H1 (cell line): ENCODE measurements at regions not wholly inside any gene's neighbourhood (a gene's known extent, or its start where the extent isn't known, plus 50 kb on each side); places are given as distances from the start of the nearest gene placed in this dataset.

Source experiments
- CTCF ChIA-PET: fragments of 300-600 bp; sonication (Branson Sonifier 250); formaldehyde crosslinking; loops from one replicate; lab custom pipeline; 2021; ENCODE audit not compliant: partially characterized antibody; lab: Charles Lee
- POLR2A ChIA-PET: fragments of 300-600 bp; sonication (Branson Sonifier 250); formaldehyde crosslinking; loops from one replicate; lab custom pipeline; 2021; ENCODE audit warnings: inconsistent platforms; ENCODE audit not compliant: partially characterized antibody; lab: Charles Lee
- DNase-seq, 2 experiments: peaks; one replicate each; pipeline versions ENCODE4 v3.0.0 to v3.0.0-alpha.2; 2010 to 2022; ENCODE audit warnings: low spot score in 2 of 2, low read depth in 1 of 2, mixed read lengths in 1 of 2
- FAIRE-seq: peaks from 2 replicates; lab custom pipeline; 2011; peaks lifted over from hg19 to GRCh38; lab: Jason Lieb, UNC
- H2AFZ ChIP-seq: 2 replicates; pipeline ENCODE4 v1.8.1; 2012; ENCODE audit warnings: low read length, inconsistent platforms
- H2AK5ac ChIP-seq: 2 replicates; pipeline ENCODE4 v1.6.1; 2013; ENCODE audit warnings: low read depth, low read length
- H2BK120ac ChIP-seq: replicated peaks from 2 replicates; pipeline ENCODE3; 2013; ENCODE audit warnings: low read depth, low read length, inconsistent platforms
- H2BK12ac ChIP-seq: 2 replicates; pipeline ENCODE4 v1.6.1; 2013; ENCODE audit warnings: low read depth, low read length
- H2BK15ac ChIP-seq: 2 replicates; pipeline ENCODE4 v1.6.1; 2013; ENCODE audit warnings: low read length
- H2BK20ac ChIP-seq: 2 replicates; pipeline ENCODE4 v1.6.1; 2013; ENCODE audit warnings: low read length
- H2BK5ac ChIP-seq: 2 replicates; pipeline ENCODE4 v1.6.1; 2013; ENCODE audit warnings: low read depth, low read length
- H3K14ac ChIP-seq: 2 replicates; pipeline ENCODE4 v1.6.1; 2013; ENCODE audit warnings: inconsistent platforms; ENCODE audit not compliant: insufficient read length
- H3K18ac ChIP-seq: 2 replicates; pipeline ENCODE4 v1.6.1; 2013; ENCODE audit warnings: low read length; ENCODE audit errors: extremely low read depth
- H3K23ac ChIP-seq: 2 replicates; pipeline ENCODE4 v1.6.1; 2013; ENCODE audit warnings: inconsistent platforms; ENCODE audit not compliant: insufficient read length
- H3K23me2 ChIP-seq: 2 replicates; pipeline ENCODE4 v1.6.1; 2013; ENCODE audit warnings: low read depth, low read length
- H3K27ac ChIP-seq: 2 replicates; pipeline ENCODE4 v1.6.1; 2011; ENCODE audit warnings: low read depth, low read length, inconsistent platforms
- H3K27me3 ChIP-seq, 4 experiments: replicated peaks in 1 of 4; 1 replicate in 1 of 4; 2 replicates in 3 of 4; pipeline versions ENCODE4 v1.6.1 to v1.8.1; 2011 to 2013; ENCODE audit warnings: low read length in 3 of 4, mild to moderate bottlenecking in 3 of 4, inconsistent platforms in 2 of 4, mixed read lengths in 2 of 4, moderate library complexity in 1 of 4; ENCODE audit not compliant: control insufficient read depth in 3 of 4, insufficient read depth in 3 of 4; ENCODE audit errors: extremely low read depth in 1 of 4
- H3K36me3 ChIP-seq, 4 experiments: 2 replicates each; pipeline versions ENCODE4 v1.6.1 to v1.8.1; 2011 to 2013; ENCODE audit warnings: mild to moderate bottlenecking in 4 of 4, low read length in 3 of 4, moderate library complexity in 2 of 4, control low read depth in 1 of 4, inconsistent platforms in 1 of 4; ENCODE audit not compliant: insufficient read depth in 4 of 4, control insufficient read depth in 2 of 4
- H3K4ac ChIP-seq: replicated peaks from 2 replicates; pipeline ENCODE3; 2013; ENCODE audit warnings: low read length, low read depth, mixed read lengths, inconsistent platforms; ENCODE audit not compliant: insufficient read length
- H3K4me1 ChIP-seq, 4 experiments: replicated peaks in 1 of 4; 1 replicate in 1 of 4; 2 replicates in 3 of 4; pipeline versions ENCODE4 v1.6.1 to v1.8.1; 2011 to 2013; ENCODE audit warnings: low read length in 3 of 4, inconsistent platforms in 2 of 4, mixed read lengths in 1 of 4; ENCODE audit not compliant: insufficient read depth in 4 of 4, control insufficient read depth in 3 of 4
- H3K4me2 ChIP-seq, 2 experiments: 2 replicates each; pipeline versions ENCODE4 v1.6.1 to v1.8.1; 2011 to 2013; ENCODE audit warnings: low read depth in 2 of 2, low read length in 2 of 2, control low read depth in 1 of 2, inconsistent platforms in 1 of 2, mild to moderate bottlenecking in 1 of 2; ENCODE audit not compliant: insufficient read depth in 1 of 2
- H3K4me3 ChIP-seq, 4 experiments: fragments of 200-600, 300-600 bp in 1 of 4; sonication (generic), shearing (Covaris generic), sonication (Bioruptor Twin) in 1 of 4; 2 replicates each; pipeline versions ENCODE4 v1.5.1 to v1.8.1; 2011 to 2016; ENCODE audit warnings: low read length in 4 of 4, low read depth in 3 of 4, control low read depth in 2 of 4, inconsistent platforms in 2 of 4, mild to moderate bottlenecking in 2 of 4, mixed read lengths in 1 of 4, moderate library complexity in 1 of 4; ENCODE audit not compliant: insufficient read depth in 2 of 4; ENCODE audit errors: extremely low read depth in 1 of 4
- H3K56ac ChIP-seq: replicated peaks from 2 replicates; pipeline ENCODE3; 2013; ENCODE audit warnings: low read depth, mild to moderate bottlenecking, mixed read lengths, low read length, inconsistent platforms; ENCODE audit not compliant: insufficient read length
- H3K79me1 ChIP-seq: 2 replicates; pipeline ENCODE4 v1.6.1; 2013; ENCODE audit warnings: low read depth, low read length, control low read depth
- H3K79me2 ChIP-seq, 2 experiments: 2 replicates each; pipeline versions ENCODE4 v1.6.1 to v1.8.1; 2012 to 2013; ENCODE audit warnings: low read length in 2 of 2, mild to moderate bottlenecking in 2 of 2, inconsistent platforms in 1 of 2; ENCODE audit not compliant: insufficient read depth in 2 of 2, control insufficient read depth in 1 of 2
- H3K9ac ChIP-seq, 4 experiments: replicated peaks in 1 of 4; 1 replicate in 1 of 4; 2 replicates in 3 of 4; pipeline versions ENCODE4 v1.6.1 to v1.8.1; 2011 to 2013; ENCODE audit warnings: low read depth in 3 of 4, low read length in 3 of 4, control low read depth in 2 of 4, mild to moderate bottlenecking in 2 of 4, moderate library complexity in 2 of 4, inconsistent platforms in 1 of 4; ENCODE audit errors: extremely low read depth in 1 of 4
- H3K9me3 ChIP-seq, 2 experiments: 2 replicates each; pipeline versions ENCODE4 v1.6.1 to v1.8.1; 2012 to 2013; ENCODE audit warnings: mild to moderate bottlenecking in 2 of 2, moderate library complexity in 2 of 2, control low read depth in 1 of 2, inconsistent platforms in 1 of 2, low read depth in 1 of 2, low read length in 1 of 2, mixed read lengths in 1 of 2; ENCODE audit not compliant: insufficient read depth in 2 of 2
- H4K20me1 ChIP-seq, 2 experiments: replicated peaks in 1 of 2; 2 replicates each; pipeline versions ENCODE3 to v1.8.1; 2011 to 2013; ENCODE audit warnings: inconsistent platforms in 2 of 2, low read length in 2 of 2, mild to moderate bottlenecking in 1 of 2; ENCODE audit not compliant: insufficient read depth in 2 of 2, control insufficient read depth in 1 of 2
- H4K5ac ChIP-seq: 2 replicates; pipeline ENCODE4 v1.6.1; 2013; ENCODE audit warnings: low read length, low read depth, mixed read lengths, inconsistent platforms; ENCODE audit not compliant: insufficient read length
- H4K8ac ChIP-seq: 2 replicates; pipeline ENCODE4 v1.8.0; 2013; ENCODE audit warnings: mild to moderate bottlenecking, moderate library complexity, low read length, inconsistent platforms; ENCODE audit not compliant: insufficient read depth; ENCODE audit errors: extremely low read depth
- H4K91ac ChIP-seq: replicated peaks from 2 replicates; pipeline ENCODE3; 2013; ENCODE audit warnings: low read length, mixed read lengths, inconsistent platforms; ENCODE audit not compliant: insufficient read length
- CHD2 ChIP-seq: IDR thresholded peaks from 2 replicates; pipeline ENCODE4 v1.6.1; 2012; ENCODE audit warnings: low read length, improper control_type of control experiment
- FOSL1 ChIP-seq: IDR thresholded peaks from 2 replicates; pipeline ENCODE4 v1.6.1; 2011; ENCODE audit warnings: mild to moderate bottlenecking, low read depth, low read length, moderate library complexity; ENCODE audit not compliant: insufficient read depth
- HDAC2 ChIP-seq, 2 experiments: fragments of 300-600 bp in 1 of 2; sonication (generic) in 1 of 2; IDR thresholded peaks; 2 replicates each; pipeline ENCODE4 v1.6.1; 2011 to 2012; ENCODE audit warnings: low read depth in 2 of 2, low read length in 2 of 2, mild to moderate bottlenecking in 2 of 2, moderate library complexity in 2 of 2, borderline replicate concordance in 1 of 2, inconsistent platforms in 1 of 2
- KDM1A ChIP-seq: fragments of 200-600, 300-600 bp; sonication (generic); IDR thresholded peaks from 2 replicates; pipeline ENCODE4 v1.7.1; 2016; ENCODE audit warnings: mild to moderate bottlenecking, low read length, borderline replicate concordance
- KDM5A ChIP-seq: fragments of 200-600 bp; IDR thresholded peaks from 2 replicates; pipeline ENCODE4 v1.7.1; 2012; ENCODE audit warnings: mild to moderate bottlenecking, low read length, inconsistent platforms, mixed read lengths
- SAP30 ChIP-seq: fragments of 300-600 bp; sonication (generic); IDR thresholded peaks from 2 replicates; pipeline ENCODE4 v1.7.1; 2012; ENCODE audit warnings: low read length, moderate library complexity, mild to moderate bottlenecking, inconsistent platforms; ENCODE audit not compliant: insufficient read depth, insufficient replicate concordance
- SIN3A ChIP-seq, 2 experiments: IDR thresholded peaks in 1 of 2; conservative IDR thresholded peaks in 1 of 2; 2 replicates each; pipeline ENCODE4 v1.6.1; 2011 to 2012; ENCODE audit warnings: low read length in 2 of 2, improper control_type of control experiment in 1 of 2, low read depth in 1 of 2, mild to moderate bottlenecking in 1 of 2
- YY1 ChIP-seq: IDR thresholded peaks from 2 replicates; pipeline ENCODE4 v1.6.1; 2011; ENCODE audit warnings: low read depth, mild to moderate bottlenecking, low read length
- WGBS, 2 experiments: shearing (Covaris generic) in 1 of 2; methylation state at CpG; one replicate each; pipeline versions ENCODE4 v1.1.6 to v1.1.7; 2013 to 2015; ENCODE audit warnings: low lambda C conversion rate in 2 of 2, mixed read lengths in 2 of 2, inconsistent platforms in 1 of 2, low coverage in 1 of 2, missing lambda C conversion rate in 1 of 2; ENCODE audit not compliant: insufficient replicate concordance in 2 of 2, insufficient coverage in 1 of 2, insufficient read length in 1 of 2; ENCODE audit errors: extremely low coverage in 1 of 2, missing lambda C conversion rate in 1 of 2; 5-methylcytosine and 5-hydroxymethylcytosine counted together
- TF ChIP-seq, protein P1 (sequence below): IDR thresholded peaks from 2 replicates; pipeline ENCODE4 v1.6.1; 2011; ENCODE audit warnings: low read length, improper control_type of control experiment

DNA sequence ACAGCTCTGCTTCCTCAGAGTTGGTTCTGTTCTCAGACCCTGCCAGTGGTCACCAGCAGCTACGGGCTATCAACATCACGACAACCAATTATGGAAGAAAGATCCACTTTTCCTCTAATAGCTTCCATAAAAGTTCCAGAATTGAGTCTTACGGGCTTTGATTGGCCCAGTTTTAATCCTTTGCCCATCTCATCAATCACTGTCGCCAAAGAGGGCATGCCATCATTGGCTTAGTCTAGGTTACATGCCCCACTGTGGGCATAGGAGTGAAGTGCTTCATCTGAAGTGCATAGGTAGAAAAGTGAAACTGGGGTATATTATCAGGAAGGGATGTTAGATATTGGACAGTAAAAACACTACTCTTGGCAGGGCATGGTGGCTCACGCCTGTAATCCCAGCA lies 76.6 kb upstream of the DHX40 start:
- CTCF ChIA-PET = interaction anchor here (1.2 kb wide), 1 partner anchor 28 kb away, joined by 5 read pairs; no protein-coding TSS in a partner anchor
- Histone ChIP-seq H3K27me3 (no peaks in the 10 kb centered on the region), H2BK120ac (no peak overlapping the region), H4K5ac (no peak overlapping the region), H3K4me2 (no peak overlapping the region), H2AK5ac (no peak overlapping the region), H2AFZ (no peak overlapping the region), H3K56ac (no peak overlapping the region), H3K14ac (no peak overlapping the region), H3K79me2 (no peaks in the 10 kb centered on the region), H3K9ac (no peak overlapping the region), H4K8ac (no peak overlapping the region), H3K27ac (no peak overlapping the region), H4K20me1 (no peaks in the 10 kb centered on the region), H3K36me3 (no peaks in the 10 kb centered on the region), H3K4me3 (no peak overlapping the region), H3K79me1 (no peaks in the 10 kb centered on the region), H3K18ac (no peak overlapping the region), H4K91ac (no peak overlapping the region), H2BK15ac (no peak overlapping the region), H2BK20ac (no peak overlapping the region), H2BK5ac (no peak overlapping the region), H3K9me3 (no peaks in the 10 kb centered on the region), H3K4ac (no peak overlapping the region), H3K4me1 (no peaks in the 10 kb centered on the region), H3K23ac (no peak overlapping the region), H2BK12ac (no peak overlapping the region), H3K23me2 (no peaks in the 10 kb centered on the region)
- POLR2A ChIA-PET = no interaction called here
- DNase-seq (no peak), FAIRE-seq (no peak)
- TF ChIP-seq YY1 (no peak), HDAC2 (IDR thresholded peaks at IDR 0.05; ENCODE audit: borderline replicate concordance in 1 of 2, low read depth in 2 of 2, low read length in 2 of 2) (no peak), KDM1A (no peak), SIN3A (conservative IDR thresholded peaks at IDR 0.05 in 1 of 2, IDR thresholded peaks at IDR 0.05 in 1 of 2; ENCODE audit: low read depth in 1 of 2, low read length in 2 of 2) (no peak), FOSL1 (no peak), SAP30 (no peak), CHD2 (no peak), KDM5A (no peak)
- TF ChIP-seq, protein P1, sequence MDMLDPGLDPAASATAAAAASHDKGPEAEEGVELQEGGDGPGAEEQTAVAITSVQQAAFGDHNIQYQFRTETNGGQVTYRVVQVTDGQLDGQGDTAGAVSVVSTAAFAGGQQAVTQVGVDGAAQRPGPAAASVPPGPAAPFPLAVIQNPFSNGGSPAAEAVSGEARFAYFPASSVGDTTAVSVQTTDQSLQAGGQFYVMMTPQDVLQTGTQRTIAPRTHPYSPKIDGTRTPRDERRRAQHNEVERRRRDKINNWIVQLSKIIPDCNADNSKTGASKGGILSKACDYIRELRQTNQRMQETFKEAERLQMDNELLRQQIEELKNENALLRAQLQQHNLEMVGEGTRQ = no peak
- WGBS, 2 experiments = 79% methylated on average over 5 of the region's 5 CpGs; no CpG with 5 or more reads in 1 of the 2 experiments
